Stimulated activated CD8-positive, alpha-beta memory T cell treated with anti-CD3 and anti-CD28 coated beads, Interleukin-15, amount 100 ng/mL, for 24 hours (primary cell): ENCODE measurements at regions not wholly inside any gene's neighbourhood (a gene's known extent, or its start where the extent isn't known, plus 50 kb on each side); places are given as distances from the start of the nearest gene placed in this dataset.
A peak's percentile ranks its signal among the peaks of the same experiment; 100 is the strongest.
"Not testable (repeated sequence)": the region's sequence is repeated elsewhere in the genome, so short reads cannot be mapped to it uniquely, and the experiment has no call there.

Experiments used
- DNase-seq: peaks from one replicate; pipeline ENCODE4 v3.0.0-alpha.2; 2020; ENCODE audit warnings: low read depth

GRCh38 chr15:69554279-69554961 is 101.8 kb downstream of the RPLP1 start:
- no peak for DNase-seq

- no peak for DNase-seq
Observed at GRCh38 chr15:69555080-69555479, 102.5 kb downstream of the RPLP1 start.

- DNase-seq: no peak
Observed at GRCh38 chr15:69556344-69556743, 103.7 kb downstream of the RPLP1 start.

- no peak for DNase-seq
Observed at GRCh38 chr15:69557020-69557706, 104.5 kb downstream of the RPLP1 start.

GRCh38 chr15:69557707-69558409 is 105.2 kb downstream of the RPLP1 start:
- DNase-seq: no peak

GRCh38 chr15:69559440-69560190 is 107.0 kb downstream of the RPLP1 start:
- no peak for DNase-seq

- DNase-seq: no peak
Observed at GRCh38 chr15:69561071-69561784, 108.6 kb downstream of the RPLP1 start.

GRCh38 chr15:69562116-69562515 is 109.5 kb downstream of the RPLP1 start:
- no peak for DNase-seq

- no peak for DNase-seq
Observed at GRCh38 chr15:69562564-69562963, 109.9 kb downstream of the RPLP1 start.

GRCh38 chr15:69565066-69565655 is 112.5 kb downstream of the RPLP1 start:
- no peak for DNase-seq

- not testable (repeated sequence) for DNase-seq
Observed at GRCh38 chr15:69567238-69567760, 114.7 kb downstream of the RPLP1 start.

- DNase-seq: no peak
Observed at GRCh38 chr15:69568173-69569009, 115.8 kb downstream of the RPLP1 start.

GRCh38 chr15:69570454-69570853 is 117.8 kb downstream of the RPLP1 start:
- no peak for DNase-seq

GRCh38 chr15:69570997-69571396 is 118.4 kb downstream of the RPLP1 start:
- DNase-seq: no peak

GRCh38 chr15:69573278-69573677 is 120.7 kb downstream of the RPLP1 start:
- DNase-seq: not testable (repeated sequence)

GRCh38 chr15:69573815-69574475 is 121.3 kb downstream of the RPLP1 start:
- DNase-seq: peak; percentile 1

GRCh38 chr15:69574506-69574905 is 121.9 kb downstream of the RPLP1 start:
- DNase-seq: no peak

- DNase-seq: no peak
Observed at GRCh38 chr15:69575387-69575786, 122.8 kb downstream of the RPLP1 start.

GRCh38 chr15:69576035-69576526 is 123.5 kb downstream of the RPLP1 start:
- peak; percentile 32 for DNase-seq
